Left kidney (tissue), 1 donor: ENCODE measurements at regions not wholly inside any gene's neighbourhood (a gene's known extent, or its start where the extent isn't known, plus 50 kb on each side); places are given as distances from the start of the nearest gene placed in this dataset.
"Not testable (repeated sequence)": the region's sequence is repeated elsewhere in the genome, so short reads cannot be mapped to it uniquely, and the experiment has no call there.

ENCODE experiments used
- DNase-seq: peaks from one replicate; pipeline ENCODE4 v3.0.0-alpha.2; 2013

DNA sequence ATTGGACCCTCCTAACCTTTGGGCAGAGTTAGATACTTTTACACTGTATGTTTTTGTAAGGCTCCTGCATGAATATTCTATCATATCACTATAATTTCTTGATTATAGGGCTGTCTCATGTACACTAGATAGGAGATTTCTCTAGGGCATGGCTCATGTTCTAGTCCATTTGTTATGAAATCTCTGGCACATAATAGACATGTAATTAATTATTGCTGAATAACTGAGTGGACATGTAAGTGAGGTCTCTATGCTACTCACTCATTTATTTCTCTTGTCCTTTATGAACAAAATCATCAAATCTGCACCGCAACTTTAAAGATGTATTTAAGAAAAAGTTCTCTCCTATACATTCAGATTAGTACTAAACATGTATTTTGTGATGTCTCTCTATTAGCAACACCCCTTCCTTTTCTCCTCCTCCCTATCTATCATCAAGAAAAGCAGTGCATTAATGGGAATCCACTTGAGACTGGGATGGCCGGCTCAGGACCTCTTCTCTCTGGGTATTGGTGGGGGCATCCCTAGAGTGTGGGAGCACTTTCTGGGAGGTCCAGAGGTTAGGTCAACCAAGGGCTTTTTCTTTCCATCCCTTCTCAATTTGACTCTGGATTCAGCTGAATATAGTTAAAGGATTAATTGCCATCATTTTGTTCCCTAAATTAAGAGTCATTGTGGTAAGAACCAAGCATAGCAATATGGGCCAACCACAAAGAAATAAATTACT is 168.0 kb upstream of the HMGA2 start:
- no peak for DNase-seq

DNA sequence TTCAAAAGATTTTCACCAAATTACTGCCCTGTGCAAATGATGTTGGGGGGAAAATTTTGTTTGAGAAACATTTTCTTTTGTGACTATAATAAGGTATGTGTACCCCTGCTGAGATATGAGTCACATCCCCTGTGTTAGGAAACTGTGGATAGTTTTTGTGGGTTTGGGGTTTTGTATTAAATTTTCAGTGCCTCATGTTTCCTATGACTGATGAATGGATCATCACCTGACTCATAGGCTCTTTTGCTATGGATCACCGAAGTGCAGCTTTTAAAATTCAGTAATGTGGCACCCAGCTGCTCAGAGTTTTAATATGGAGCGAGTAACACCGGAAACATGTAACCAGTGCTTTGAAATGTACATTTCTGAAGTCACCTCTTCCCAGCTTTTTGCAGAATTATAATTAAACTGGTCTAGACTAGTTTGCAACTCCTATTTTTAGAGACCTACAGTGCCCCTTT is 167.4 kb upstream of the HMGA2 start:
- DNase-seq = no peak

DNA sequence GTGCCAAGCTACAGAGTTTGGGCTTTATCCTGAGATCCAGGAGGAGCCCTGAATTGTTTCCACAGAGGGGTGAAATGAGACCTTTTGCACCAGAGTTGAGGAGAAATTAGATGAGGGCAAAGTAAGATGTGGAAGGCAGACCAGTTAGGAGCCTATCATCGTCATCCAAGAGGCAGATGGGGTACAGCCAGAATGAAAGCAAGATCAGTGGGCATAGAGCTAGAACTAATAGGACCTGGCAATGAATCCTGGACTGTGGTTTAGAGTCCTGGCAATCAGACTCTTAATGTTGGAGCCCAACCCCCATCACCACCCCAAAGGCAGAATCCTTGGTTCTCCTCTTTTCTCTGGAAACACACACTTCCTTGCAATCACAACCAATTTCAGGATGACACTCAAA is 166.6 kb upstream of the HMGA2 start:
- DNase-seq = no peak

DNA sequence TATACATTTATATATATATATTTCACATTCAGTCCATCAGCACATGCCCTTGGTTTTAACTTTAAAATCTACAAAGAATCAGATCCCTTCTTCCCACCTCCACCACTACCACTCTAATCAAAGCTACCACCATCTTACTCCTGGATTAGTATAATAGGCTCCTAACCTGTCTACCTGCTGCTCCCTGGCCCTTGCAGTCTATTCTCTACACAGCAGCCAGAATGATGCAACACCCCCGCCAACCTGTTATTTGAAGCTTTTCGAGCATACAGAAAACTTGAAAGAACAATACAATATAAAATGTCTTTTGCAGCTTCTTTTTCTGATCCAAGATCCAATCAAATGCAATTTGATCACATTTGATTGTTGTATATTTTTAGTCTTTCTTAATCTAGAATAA is 165.9 kb upstream of the HMGA2 start:
- DNase-seq = no peak

DNA sequence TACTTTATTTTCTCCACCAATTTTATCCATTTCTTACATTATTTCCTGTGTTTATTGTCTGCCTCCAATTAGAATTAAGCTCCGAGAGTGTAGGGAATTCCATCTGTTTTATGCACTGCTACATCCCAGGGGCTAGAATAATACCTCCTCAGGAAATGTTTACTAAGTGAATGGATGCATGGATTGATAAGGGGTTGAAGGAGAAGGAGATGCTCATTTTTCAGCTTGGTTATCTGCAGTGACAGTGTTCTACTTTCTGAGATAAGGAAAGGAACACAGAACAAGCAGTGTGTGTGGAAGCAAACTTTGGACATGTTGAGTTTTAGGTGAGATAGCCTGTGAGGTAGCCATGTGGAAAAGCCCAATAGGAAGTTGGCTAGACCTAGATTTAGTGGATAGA is 164.6 kb upstream of the HMGA2 start:
- DNase-seq = no peak

DNA sequence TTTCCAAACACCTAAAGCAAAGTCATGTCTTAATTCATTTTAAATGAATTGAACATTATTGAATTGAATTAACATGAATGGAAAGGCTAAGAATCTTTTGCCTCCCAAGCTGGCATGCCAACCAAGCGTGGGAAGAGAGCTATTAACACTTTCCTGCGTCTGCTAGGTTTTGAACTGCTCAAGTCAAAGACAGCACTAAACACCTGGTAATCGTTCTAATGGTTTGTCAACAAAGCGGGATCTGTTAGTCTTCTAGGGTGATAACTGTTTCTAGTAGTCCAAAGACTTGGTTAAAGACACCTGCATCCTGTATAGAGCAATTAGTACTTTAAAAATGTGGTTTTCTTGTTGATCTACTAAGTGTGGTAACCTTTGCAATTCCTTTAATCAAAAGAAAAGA is 164.2 kb upstream of the HMGA2 start:
- no peak for DNase-seq

DNA sequence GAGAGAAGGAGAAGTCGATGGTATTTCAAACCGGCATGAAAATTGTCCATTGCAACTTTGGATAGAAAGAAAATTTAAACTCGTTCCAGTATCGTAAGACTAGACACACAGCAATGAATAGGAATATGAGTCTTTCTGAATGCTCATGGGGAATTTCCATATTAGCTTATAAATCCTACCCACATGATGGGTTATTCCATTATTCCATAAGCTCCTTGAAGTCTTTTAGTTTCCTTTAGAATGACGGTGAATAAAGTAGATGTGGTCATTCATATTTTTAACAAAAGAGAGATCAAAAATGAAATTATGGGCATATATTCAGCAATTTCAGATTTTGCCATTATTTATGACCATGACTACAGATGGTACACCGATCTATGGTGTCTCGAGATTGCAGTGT is 163.4 kb upstream of the HMGA2 start:
- DNase-seq = no peak

DNA sequence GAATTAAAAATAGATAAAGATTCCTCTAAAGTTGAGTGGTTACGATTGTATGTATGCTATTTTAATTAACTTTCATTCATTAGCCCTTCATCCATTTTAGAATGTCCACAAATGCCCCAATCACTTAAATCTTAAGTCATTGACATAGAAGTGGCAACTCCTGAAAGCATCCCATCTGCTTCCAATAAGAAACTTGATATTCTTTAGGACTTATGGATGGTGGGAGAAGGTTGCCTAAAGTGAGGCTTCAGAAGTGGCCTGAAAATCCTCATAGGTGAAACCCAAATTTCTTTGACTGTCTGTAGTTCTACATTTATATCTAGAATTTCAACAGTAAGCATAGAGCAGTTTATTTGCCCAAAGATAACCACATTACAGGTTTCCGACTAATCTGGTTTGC is 161.7 kb upstream of the HMGA2 start:
- DNase-seq = no peak

DNA sequence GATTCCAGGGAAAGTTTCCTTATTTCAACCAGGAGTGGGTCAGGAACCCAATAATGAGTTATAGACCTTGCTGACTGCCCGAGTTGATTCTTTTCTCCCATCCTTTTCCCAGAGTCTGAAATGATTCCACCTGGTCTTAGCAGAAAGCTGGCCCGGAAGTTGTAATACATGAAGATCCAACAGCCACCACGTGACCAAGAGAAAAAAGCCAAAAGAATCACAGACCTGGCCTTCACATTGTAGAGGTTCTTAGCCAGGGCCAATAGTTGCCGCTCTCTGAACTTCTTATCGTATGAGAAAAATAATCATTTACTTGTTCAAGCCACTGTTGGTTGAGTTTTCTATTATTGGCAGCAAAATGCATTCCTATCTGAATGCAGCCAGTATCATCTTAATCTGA is 161.2 kb upstream of the HMGA2 start:
- no peak for DNase-seq

DNA sequence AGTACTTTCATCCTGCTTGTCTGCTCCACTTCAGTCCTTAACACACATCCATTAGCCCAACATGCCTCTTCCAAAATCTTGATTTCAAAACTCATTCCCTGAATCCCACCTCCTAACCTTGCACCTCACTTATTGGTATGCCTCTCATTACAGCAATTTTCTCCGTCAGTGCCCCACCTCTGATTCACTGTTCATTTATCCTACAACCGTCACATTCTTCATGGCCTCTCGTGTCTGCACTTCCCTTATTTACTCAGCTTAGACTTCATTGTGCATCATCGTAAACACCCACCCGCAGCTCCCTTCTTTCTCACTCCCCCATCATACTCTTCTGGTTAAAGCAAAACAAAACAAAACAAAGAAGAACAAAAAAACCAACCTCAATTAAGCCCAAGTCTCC is 160.6 kb upstream of the HMGA2 start:
- no peak for DNase-seq

DNA sequence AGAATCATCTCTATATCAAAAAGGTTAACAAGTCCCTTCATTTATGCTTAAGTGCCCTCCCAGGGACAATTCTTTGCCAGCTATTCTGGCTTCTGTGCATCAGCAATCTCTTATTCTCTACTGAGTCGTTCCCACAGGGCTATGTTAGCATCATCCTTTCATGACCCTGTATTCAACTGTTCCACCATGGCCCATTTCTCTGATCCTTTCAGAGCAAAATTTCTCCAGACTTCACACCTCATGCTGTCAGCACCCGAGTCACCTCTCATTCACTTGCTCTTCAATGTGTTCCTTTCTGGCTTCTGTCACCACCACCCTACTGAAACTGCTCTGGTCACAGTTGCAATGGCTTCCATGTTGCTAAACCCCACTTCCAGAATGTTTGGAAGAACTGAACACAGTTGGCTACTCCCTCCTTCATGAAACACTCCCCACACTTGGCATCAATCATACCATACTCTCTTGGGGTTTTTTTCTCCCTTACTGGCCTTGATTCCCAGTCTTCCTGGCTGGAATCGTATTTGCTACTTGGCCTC is 159.5 kb upstream of the HMGA2 start:
- no peak for DNase-seq

DNA sequence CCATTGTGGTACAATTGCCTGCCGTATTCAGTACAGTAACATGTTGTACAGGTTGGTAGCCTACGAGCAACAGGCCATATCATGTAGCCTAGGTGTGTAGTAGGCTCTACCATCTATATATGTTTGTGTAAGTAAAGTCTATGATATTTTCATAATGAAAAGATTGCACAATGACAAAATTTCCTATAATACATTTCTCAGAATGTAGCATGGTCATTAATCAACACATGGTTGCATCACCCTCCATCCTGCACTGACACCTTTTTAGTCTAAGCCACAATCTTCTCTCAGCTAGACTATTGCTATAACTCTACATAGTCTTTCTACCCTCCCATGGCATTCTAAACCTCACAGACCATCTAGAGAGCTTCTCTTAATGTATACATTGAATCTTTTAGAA is 158.5 kb upstream of the HMGA2 start:
- DNase-seq = no peak

DNA sequence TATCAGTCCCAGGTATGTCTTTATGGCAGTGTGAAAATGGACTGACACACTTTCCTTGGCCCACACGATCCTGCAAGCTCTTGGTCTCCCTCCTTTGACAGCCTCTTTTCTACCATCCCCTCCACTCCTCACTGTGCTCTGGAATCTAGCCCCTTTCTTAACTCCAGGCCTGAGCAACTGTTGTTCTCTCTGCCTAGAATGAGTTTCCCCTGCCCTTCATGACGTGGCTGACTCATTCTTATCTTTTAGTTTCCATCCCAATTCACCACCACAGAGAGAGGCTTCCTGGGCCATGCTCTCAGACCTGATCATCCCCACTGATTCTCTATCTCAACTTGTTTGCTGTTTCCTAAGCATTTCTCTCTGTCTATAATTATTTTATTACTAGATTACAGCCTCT is 157.4 kb upstream of the HMGA2 start:
- no peak for DNase-seq

DNA sequence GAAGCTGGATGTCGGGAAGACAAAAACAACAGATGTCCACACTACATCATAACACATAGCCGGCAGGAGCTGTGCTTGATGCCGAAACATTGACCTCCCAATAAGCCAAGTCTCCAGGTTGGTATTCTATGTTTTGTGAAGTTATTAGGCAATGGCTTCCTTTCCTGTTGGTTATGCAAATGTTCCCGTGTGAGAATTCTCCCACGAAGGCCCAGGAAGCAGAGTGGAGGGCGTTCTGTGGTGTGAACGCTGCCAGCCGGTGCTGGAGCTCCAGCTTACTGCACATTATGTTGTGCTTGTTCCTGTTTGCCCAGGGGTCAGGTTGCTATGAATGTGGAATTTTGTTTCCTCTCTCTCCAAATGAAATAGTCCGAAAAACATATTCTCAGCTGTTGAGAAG is 156.4 kb upstream of the HMGA2 start:
- DNase-seq = no peak

DNA sequence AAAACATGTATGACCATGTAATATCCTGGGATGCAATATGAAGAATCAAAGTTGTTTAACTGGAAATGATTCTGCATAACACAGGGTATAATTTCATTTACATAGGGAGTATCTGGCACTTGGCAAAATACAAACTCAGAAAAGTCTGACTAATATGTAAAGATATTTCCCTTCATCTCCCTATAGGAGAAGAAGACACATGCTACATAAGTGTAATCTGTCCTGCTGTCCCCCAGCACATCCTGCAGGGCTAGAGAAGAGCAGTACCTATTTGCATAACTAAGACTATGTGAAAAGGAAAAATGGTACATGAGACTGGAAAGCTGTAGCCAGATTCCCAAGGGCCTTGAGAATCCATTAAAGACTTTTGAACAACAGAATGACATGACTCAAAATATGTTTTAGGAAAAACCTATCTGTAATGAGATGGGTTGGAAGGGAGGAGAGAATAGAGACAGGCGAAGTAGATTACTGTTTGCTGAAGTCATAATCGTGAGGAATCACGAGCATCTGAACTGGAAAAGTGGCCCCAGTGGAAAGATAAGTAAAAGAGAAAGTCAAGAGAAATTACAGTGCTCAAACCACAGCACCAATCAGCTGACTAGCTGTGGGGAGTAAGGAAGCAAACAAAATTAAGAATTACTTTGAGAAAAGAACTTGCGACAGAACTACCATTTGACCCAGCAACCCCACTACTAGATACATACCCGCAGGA is 155.1 kb upstream of the HMGA2 start:
- no peak for DNase-seq

DNA sequence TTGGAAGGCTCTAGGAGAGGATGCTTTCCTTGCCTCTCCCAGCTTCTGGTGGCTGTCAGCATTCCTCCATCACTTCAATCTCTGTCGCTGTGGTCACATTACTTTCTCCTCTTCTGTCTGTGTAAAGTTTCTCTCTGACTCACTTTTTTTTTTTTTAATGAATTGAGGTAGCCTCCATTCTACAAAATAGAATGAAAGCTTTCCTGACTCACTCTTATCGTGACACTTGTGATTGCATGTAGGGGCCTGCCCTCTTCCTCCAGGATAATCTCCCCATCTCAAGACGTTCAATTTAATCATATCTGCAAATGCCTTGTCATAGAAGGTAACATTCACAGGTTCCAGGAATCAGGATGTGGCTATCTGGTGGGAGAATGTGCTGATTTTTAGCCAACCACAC is 153.5 kb upstream of the HMGA2 start:
- DNase-seq = no peak

DNA sequence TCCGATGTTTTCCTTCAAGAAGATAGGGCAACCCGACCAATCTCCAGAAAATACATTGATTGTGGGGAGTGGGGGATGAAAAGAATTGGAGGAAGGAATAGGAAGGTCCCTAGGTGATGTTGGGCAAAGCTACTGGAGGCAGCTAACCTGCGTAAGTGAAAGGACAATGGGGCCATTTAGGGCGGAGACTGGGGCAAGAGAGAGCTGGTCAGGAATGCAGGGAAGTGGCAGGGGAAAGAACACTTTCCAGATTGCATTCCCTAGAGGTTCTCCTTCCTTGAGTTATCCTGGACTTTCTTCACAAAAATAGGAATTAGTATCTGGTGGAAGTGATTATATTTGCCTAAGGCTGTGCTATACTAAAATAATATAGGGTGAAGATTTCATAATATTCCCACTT is 151.8 kb upstream of the HMGA2 start:
- DNase-seq = no peak

DNA sequence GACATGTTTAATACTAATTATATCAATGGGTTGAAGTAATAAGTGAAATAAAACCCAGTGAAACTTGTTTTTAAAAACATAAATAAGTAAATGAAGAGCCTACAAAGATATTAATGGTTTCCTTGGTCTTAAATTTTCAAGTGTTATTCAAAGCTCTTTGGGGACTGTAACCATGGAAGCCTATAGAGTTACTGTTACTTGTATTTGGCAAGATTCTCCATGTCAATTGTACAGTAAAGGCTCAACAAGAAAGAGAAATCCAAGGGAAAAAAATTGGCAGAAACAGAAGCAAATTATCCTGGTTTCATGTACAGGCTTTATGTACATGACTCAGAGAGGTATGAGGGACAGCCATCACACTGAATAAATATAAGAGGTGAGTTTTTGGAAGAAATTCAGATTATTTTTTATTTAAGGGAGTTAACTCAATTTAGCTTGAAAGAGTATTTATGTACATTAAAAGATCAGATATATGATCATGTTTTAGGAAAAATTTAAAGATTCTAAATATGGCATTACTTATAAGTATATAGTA is 151.1 kb upstream of the HMGA2 start:
- DNase-seq = no peak

DNA sequence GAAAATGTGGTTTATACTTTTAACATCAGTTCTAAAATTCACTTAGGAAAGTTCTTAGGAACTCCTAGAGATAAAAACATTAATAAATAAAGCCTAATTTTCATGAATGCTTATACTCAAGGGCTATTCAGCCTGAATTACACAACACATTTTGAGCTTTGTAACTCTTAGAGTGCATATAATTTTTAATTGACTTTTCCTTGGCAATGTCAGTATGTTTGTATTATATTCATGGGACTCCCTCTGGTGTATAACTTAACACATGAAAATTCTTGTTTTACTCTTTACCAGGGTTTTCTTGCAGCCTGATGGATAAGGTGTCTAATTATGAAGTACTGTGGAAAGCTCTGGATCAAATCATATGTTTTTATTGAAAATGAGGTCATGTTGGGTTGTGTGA is 150.6 kb upstream of the HMGA2 start:
- no peak for DNase-seq

DNA sequence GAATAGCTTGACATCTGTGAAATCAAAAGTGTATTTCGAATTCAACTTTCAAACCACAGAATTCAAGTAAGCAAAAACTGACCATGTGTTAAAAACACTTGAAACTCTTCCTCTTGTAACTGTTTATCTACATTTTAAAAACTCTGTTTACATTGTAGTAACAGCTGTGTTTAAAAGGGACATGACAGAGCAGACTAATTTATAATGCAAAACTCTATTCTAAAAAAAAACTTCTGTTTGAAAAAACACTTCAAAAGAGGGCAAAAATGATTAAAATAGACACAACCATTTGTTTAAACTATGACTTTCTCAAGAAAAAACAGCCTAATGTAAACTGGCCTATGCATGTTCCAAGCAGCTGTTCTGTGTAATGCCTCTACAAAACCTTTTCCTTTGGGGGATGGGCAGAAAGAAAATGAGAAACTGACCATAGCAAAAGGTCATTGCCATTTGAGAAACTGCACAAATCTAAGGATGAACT is 149.1 kb upstream of the HMGA2 start:
- peak; percentile 31 for DNase-seq

DNA sequence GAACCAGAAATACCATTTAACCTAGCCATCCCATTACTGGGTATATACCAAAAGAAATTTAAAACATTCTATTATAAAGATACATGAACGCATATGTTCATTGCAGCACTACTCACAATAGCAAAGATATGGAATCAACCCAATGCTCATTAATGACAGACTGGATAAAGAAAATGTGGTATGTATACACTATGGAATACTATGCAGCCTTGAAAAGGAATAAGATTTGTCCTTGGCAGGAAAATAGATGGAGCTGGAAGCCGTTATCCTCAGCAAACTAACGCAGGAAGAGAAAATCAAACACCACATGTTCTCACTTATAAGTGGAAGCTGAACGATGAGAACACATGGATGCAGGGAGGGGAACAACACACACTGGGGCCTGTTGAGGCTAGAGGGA is 146.1 kb upstream of the HMGA2 start:
- DNase-seq = not testable (repeated sequence)

DNA sequence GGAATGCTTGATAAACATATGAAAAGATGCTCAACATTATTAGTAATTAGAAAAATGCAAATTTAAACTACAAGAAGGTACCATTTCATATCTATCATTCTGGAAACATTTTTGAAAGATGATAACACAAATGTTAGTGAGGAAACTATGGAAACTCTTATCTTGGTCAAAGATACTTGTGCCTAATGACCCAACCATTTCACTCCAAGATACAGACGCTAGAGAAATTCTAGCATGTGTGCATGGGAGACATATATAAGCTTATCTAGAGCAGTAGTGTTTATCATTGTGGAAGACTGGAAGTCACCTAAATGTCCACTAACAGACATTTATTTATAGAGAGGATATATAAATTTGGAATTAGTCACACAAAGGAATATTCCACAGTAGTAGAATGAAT is 143.1 kb upstream of the HMGA2 start:
- DNase-seq = no peak

DNA sequence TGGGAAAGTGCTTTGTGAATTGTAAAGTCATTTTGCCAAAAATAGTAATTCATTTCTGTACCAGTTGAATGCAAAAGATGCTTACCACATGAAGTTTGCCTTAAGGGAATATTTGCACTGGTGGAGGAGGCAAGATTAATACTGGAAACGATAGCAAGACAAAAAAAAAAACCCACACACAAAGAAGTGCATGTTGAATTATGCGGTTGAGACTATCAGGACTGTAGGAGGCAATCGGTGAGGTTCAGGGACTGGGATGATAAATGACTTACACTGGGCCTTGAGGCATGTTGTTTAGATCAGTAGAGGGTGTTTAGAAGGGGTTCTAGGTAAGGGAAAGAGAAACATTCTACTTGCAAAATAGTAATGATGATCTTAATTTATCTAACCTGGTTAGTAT is 142.2 kb upstream of the HMGA2 start:
- DNase-seq = no peak
